ENCODE measurements at regions not wholly inside any gene's neighbourhood (a gene's known extent, or its start where the extent isn't known, plus 50 kb on each side); places are given as distances from the start of the nearest gene placed in this dataset.

DNA sequence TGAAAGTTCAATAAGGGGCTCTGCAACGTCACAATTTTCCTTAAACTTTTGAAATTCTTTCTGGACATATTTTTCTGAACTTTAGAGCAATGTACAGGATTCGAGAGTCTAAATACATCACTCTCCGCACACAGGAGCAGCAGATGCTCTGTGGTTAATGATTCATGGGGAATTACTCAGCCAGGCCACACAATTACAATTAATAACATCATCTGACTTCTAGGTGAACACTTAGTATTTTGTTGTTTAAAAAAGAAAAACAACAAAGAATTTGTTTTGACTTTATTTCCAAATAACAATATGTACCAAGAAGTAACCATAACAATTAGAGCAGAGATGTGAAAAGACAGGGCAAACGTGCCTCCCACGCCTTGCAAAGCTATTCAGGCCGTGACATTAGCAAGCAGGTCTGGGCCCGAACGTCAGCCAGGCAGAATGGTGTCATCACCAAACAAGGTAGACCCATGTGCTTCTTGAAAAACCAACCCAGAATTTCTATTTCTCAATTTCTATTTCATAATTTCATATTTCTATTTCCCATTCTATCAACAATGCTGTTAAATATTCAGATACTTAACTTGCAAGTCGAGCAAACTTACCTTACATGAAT is 236.3 kb downstream of the COL4A1 start:
- Histone ChIP-seq H3K9me3 (no peaks in the 10 kb centered on the region), H3K27ac (no peak overlapping the region), H3K4me1 (no peaks in the 10 kb centered on the region), H3K27me3 (no peaks in the 10 kb centered on the region), H3K36me3 (no peaks in the 10 kb centered on the region), H3K4me3 (no peak overlapping the region)
- WGBS, 2 donors, result 81 to 84% methylated on average over 9 of the region's 9 CpGs
- DNase-seq, result no peak
- TF ChIP-seq POLR2A (IDR thresholded peaks at IDR 0.05) (no peak), POLR2AphosphoS5 (IDR thresholded peaks at IDR 0.05) (no peak)
- no peak for ATAC-seq (ENCODE audit: low FRiP score in 2 of 2)

GRCh38 chr13:110070046-110070445 is 236.9 kb downstream of the COL4A1 start:
- Histone ChIP-seq H3K4me1 (no peaks in the 10 kb centered on the region), H3K9me3 (no peaks in the 10 kb centered on the region), H3K36me3 (no peaks in the 10 kb centered on the region), H3K27ac (no peak overlapping the region), H3K27me3 (no peaks in the 10 kb centered on the region), H3K4me3 (no peak overlapping the region)
- no peak for DNase-seq
- WGBS, 2 donors, result 42 to 48% methylated on average over 4 of the region's 4 CpGs
- TF ChIP-seq, protein P1, sequence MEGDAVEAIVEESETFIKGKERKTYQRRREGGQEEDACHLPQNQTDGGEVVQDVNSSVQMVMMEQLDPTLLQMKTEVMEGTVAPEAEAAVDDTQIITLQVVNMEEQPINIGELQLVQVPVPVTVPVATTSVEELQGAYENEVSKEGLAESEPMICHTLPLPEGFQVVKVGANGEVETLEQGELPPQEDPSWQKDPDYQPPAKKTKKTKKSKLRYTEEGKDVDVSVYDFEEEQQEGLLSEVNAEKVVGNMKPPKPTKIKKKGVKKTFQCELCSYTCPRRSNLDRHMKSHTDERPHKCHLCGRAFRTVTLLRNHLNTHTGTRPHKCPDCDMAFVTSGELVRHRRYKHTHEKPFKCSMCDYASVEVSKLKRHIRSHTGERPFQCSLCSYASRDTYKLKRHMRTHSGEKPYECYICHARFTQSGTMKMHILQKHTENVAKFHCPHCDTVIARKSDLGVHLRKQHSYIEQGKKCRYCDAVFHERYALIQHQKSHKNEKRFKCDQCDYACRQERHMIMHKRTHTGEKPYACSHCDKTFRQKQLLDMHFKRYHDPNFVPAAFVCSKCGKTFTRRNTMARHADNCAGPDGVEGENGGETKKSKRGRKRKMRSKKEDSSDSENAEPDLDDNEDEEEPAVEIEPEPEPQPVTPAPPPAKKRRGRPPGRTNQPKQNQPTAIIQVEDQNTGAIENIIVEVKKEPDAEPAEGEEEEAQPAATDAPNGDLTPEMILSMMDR (IDR thresholded peaks at IDR 0.05), result no peak
- TF ChIP-seq EP300 (IDR thresholded peaks at IDR 0.05), result no peak
- TF ChIP-seq POLR2AphosphoS5 (IDR thresholded peaks at IDR 0.05), result no peak
- no peak for TF ChIP-seq POLR2A (IDR thresholded peaks at IDR 0.05)
- no peak for ATAC-seq (ENCODE audit: low FRiP score in 2 of 2)

DNA sequence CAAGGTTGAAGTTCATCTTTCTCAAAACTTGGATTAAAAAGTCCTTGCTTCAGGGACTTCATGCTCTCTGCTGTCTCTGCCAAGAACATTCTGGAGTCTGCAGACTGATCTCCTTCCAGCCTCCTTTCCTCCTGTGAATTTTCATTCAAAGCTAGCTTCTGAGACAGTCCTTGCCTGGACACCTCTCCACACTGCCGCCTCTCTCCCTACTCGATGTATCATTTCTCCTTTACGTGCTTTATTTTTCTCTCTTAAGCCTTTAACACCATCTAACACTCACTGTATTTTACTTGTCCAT is 238.8 kb downstream of the COL4A1 start:
- WGBS, 2 donors, result 92 to 96% methylated on average over 3 of the region's 3 CpGs
- TF ChIP-seq POLR2AphosphoS5 (IDR thresholded peaks at IDR 0.05) (no peak), POLR2A (IDR thresholded peaks at IDR 0.05) (no peak), EP300 (IDR thresholded peaks at IDR 0.05) (no peak)
- TF ChIP-seq, protein P1 (IDR thresholded peaks at IDR 0.05), result no peak
- DNase-seq, result no peak
- no peak overlapping the region for H3K27ac ChIP-seq
- no peaks in the 10 kb centered on the region for H3K27me3 ChIP-seq
- no peaks in the 10 kb centered on the region for H3K4me1 ChIP-seq
- ATAC-seq (ENCODE audit: low FRiP score in 2 of 2), result peak in 1 of 2 donors; percentile 47
- no peaks in the 10 kb centered on the region for H3K9me3 ChIP-seq
- H3K4me3 ChIP-seq, result no peak overlapping the region
- H3K36me3 ChIP-seq, result no peaks in the 10 kb centered on the region

- Histone ChIP-seq H3K4me3 (no peak overlapping the region), H3K36me3 (no peaks in the 10 kb centered on the region), H3K9me3 (no peaks in the 10 kb centered on the region), H3K4me1 (no peaks in the 10 kb centered on the region), H3K27me3 (no peaks in the 10 kb centered on the region), H3K27ac (no peak overlapping the region)
- WGBS, 2 donors, result 87 to 92% methylated on average over 6 of the region's 6 CpGs
- ATAC-seq (ENCODE audit: low FRiP score in 2 of 2), result peak in 1 of 2 donors; percentile 73
- no peak for DNase-seq
- TF ChIP-seq POLR2A (IDR thresholded peaks at IDR 0.05) (no peak), EP300 (IDR thresholded peaks at IDR 0.05) (no peak), POLR2AphosphoS5 (IDR thresholded peaks at IDR 0.05) (no peak)
- TF ChIP-seq, protein P1 (IDR thresholded peaks at IDR 0.05), result no peak
Measured at GRCh38 chr13:110067355-110068175, 239.4 kb downstream of the COL4A1 start.

GRCh38 chr13:110065780-110066179 is 241.2 kb downstream of the COL4A1 start:
- Histone ChIP-seq H3K27me3 (no peaks in the 10 kb centered on the region), H3K27ac (no peak overlapping the region), H3K4me1 (no peaks in the 10 kb centered on the region), H3K9me3 (no peaks in the 10 kb centered on the region), H3K36me3 (no peaks in the 10 kb centered on the region), H3K4me3 (no peak overlapping the region)
- DNase-seq (no peak), ATAC-seq (ENCODE audit: low FRiP score in 2 of 2) (no peak)
- TF ChIP-seq POLR2A (IDR thresholded peaks at IDR 0.05) (no peak), EP300 (IDR thresholded peaks at IDR 0.05) (no peak), POLR2AphosphoS5 (IDR thresholded peaks at IDR 0.05) (no peak)
- TF ChIP-seq, protein P1 (IDR thresholded peaks at IDR 0.05), result no peak
- WGBS, 2 donors, result 93 to 95% methylated on average over 9 of the region's 9 CpGs
